K562 (cell line): ENCODE measurements at regions not wholly inside any gene's neighbourhood (a gene's known extent, or its start where the extent isn't known, plus 50 kb on each side); places are given as distances from the start of the nearest gene placed in this dataset.

Source experiments
- ATAC-seq: fragments of 200-7000 bp; cut with Tn5 transposase; 3 replicates; pipeline ENCODE4 v1.9.1; 2020; ENCODE audit warnings: moderate library complexity
- BruUV-seq: library from RNA; stranded (reverse); fragments of 400-500 nt; replicated peaks from 2 replicates; lab custom pipeline; 2021; lab: Mats Ljungman, UMichigan
- CTCF ChIA-PET: fragments of 300-600 bp; formaldehyde crosslinking; extraction: SDS; loops from one replicate; lab custom pipeline; 2021; ENCODE audit warnings: low intra/inter-chr PET ratio; lab: Yijun Ruan, JAX
- POLR2A ChIA-PET: fragments of 300-600, 350-650 bp; sonication (Branson Sonifier 250); formaldehyde crosslinking; extraction: SDS; loops from one replicate; lab custom pipeline; 2021; ENCODE audit warnings: antibody characterized with exemption, inconsistent platforms; lab: Yijun Ruan, JAX
- DNase-seq, 4 experiments: peaks; one replicate each; pipeline versions ENCODE4 v3.0.0 to v3.0.0-alpha.2; 2011 to 2018; ENCODE audit warnings: low spot score in 3 of 4, mixed read lengths in 3 of 4; ENCODE audit errors: extremely low read depth in 1 of 4
- FAIRE-seq: peaks from 2 replicates; lab custom pipeline; 2011; peaks lifted over from hg19 to GRCh38; lab: Jason Lieb, UNC
- H2AFZ ChIP-seq: 2 replicates; pipeline ENCODE4 v1.6.0; 2011; ENCODE audit warnings: low read depth, low read length, control low read depth, inconsistent platforms
- H3K27ac ChIP-seq: fragments of 200-600 bp; 3 replicates; pipeline ENCODE4 v1.8.0; 2011; ENCODE audit warnings: low read depth, mild to moderate bottlenecking, control low read depth, inconsistent platforms, low read length, moderate library complexity, mixed read lengths; ENCODE audit errors: extremely low read depth
- H3K27me3 ChIP-seq, 2 experiments: fragments of 300-600 bp in 1 of 2; 2 replicates in 1 of 2; 3 replicates in 1 of 2; pipeline versions ENCODE4 v1.6.0 to v1.8.0; 2011; ENCODE audit warnings: inconsistent platforms in 2 of 2, low read length in 2 of 2, mild to moderate bottlenecking in 1 of 2, mixed read lengths in 1 of 2, moderate library complexity in 1 of 2; ENCODE audit not compliant: control insufficient read depth in 2 of 2, insufficient read depth in 2 of 2
- H3K36me3 ChIP-seq: fragments of 300-600 bp; 3 replicates; pipeline ENCODE4 v1.8.0; 2011; ENCODE audit warnings: mild to moderate bottlenecking, low read length, inconsistent platforms; ENCODE audit not compliant: control insufficient read depth, insufficient read depth
- H3K4me1 ChIP-seq, 2 experiments: fragments of 200-600 bp in 1 of 2; replicated peaks in 1 of 2; 2 replicates in 1 of 2; 3 replicates in 1 of 2; pipeline versions ENCODE4 v1.5.1 to v1.8.0; 2011; ENCODE audit warnings: inconsistent platforms in 2 of 2, low read length in 2 of 2, mild to moderate bottlenecking in 1 of 2, mixed read lengths in 1 of 2, moderate library complexity in 1 of 2; ENCODE audit not compliant: control insufficient read depth in 2 of 2, insufficient read depth in 2 of 2
- H3K4me2 ChIP-seq: 2 replicates; pipeline ENCODE4 v1.6.1; 2011; ENCODE audit warnings: low read length, control low read depth, inconsistent platforms, mixed read lengths; ENCODE audit not compliant: insufficient read depth
- H3K4me3 ChIP-seq: fragments of 200-600 bp; sonication (generic), shearing (Covaris generic); 2 replicates; pipeline ENCODE4 v1.5.1; 2016; ENCODE audit warnings: control low read depth, inconsistent platforms
- H3K79me2 ChIP-seq: fragments of 200-600 bp; 3 replicates; pipeline ENCODE4 v1.8.0; 2011; ENCODE audit warnings: low read length, inconsistent platforms; ENCODE audit not compliant: control insufficient read depth, insufficient read depth
- H3K9ac ChIP-seq, 2 experiments: 2 replicates each; pipeline versions ENCODE4 v1.6.0 to v1.6.1; 2011; ENCODE audit warnings: low read depth in 2 of 2, low read length in 2 of 2, control low read depth in 1 of 2, inconsistent platforms in 1 of 2, mild to moderate bottlenecking in 1 of 2, mixed read lengths in 1 of 2; ENCODE audit not compliant: insufficient read depth in 1 of 2
- H3K9me1 ChIP-seq: one replicate; pipeline ENCODE4 v1.6.0; 2011; ENCODE audit warnings: inconsistent platforms, mild to moderate bottlenecking, low read length, moderate library complexity; ENCODE audit not compliant: control insufficient read depth, insufficient read depth
- H3K9me3 ChIP-seq: replicated peaks from 2 replicates; pipeline ENCODE4 v1.5.1; 2011; ENCODE audit warnings: low read depth, low read length, inconsistent platforms; ENCODE audit not compliant: control insufficient read depth, insufficient read depth
- H4K20me1 ChIP-seq: replicated peaks from 2 replicates; pipeline ENCODE4 v1.6.1; 2011; ENCODE audit warnings: low read length, inconsistent platforms, mixed read lengths; ENCODE audit not compliant: control insufficient read depth, insufficient read depth
- CUX1 ChIP-seq: fragments of 200-800 bp; sonication (Bioruptor generic); IDR thresholded peaks from 2 replicates; pipeline ENCODE4 v1.6.1; 2016; ENCODE audit warnings: missing genetic modification characterization, missing compliant biosample characterization
- IRF2 ChIP-seq: sonication (generic); formaldehyde crosslinking; IDR thresholded peaks from 2 replicates; pipeline ENCODE4 v1.8.1; 2022; ENCODE audit warnings: mild to moderate bottlenecking, missing genetic modification reagents
- TFE3 ChIP-seq: fragments of 450-650 bp; formaldehyde crosslinking; IDR thresholded peaks from 2 replicates; pipeline ENCODE4 v1.4.0; 2020; ENCODE audit warnings: mild to moderate bottlenecking, mixed read lengths
- WGBS: fragments of 100-300 bp; shearing (Covaris generic); methylation state at CpG from one replicate; pipeline ENCODE4 v1.1.6; 2016; ENCODE audit warnings: low coverage, mixed read lengths; ENCODE audit not compliant: insufficient coverage; ENCODE audit errors: missing lambda C conversion rate; 5-methylcytosine and 5-hydroxymethylcytosine counted together
- in situ Hi-C: fragments of 300-500 bp; cut with MboI; formaldehyde crosslinking; loops from 4 replicates; pipeline ENCODE4 v1.15.0; 2018; ENCODE audit warnings: inconsistent platforms, mixed read lengths
- intact Hi-C: fragments of 100-400 bp; cut with micrococcal nuclease; formaldehyde crosslinking; loops from 2 replicates; pipeline ENCODE4 v1.14.2; 2022

- peak; percentile 44 for TF ChIP-seq TFE3
- no peak for TF ChIP-seq CUX1 (CRISPR knock-in tag)
- no peak for TF ChIP-seq IRF2 (CRISPR knock-in tag)
- TF ChIP-seq, all 486 proteins: peak for 1
- Histone ChIP-seq H3K4me3 (no peak overlapping the region), H3K79me2 (no peaks in the 10 kb centered on the region), H3K27ac (no peak overlapping the region), H3K9me3 (no peaks in the 10 kb centered on the region), H3K27me3 (no peaks in the 10 kb centered on the region), H2AFZ (no peak overlapping the region), H3K4me1 (peaks cover 0 to 5% of the 10 kb centered on the region in 2 experiments; a peak in 2 of 5 replicates), H3K36me3 (no peaks in the 10 kb centered on the region), H3K9me1 (no peaks in the 10 kb centered on the region), H3K9ac (no peak overlapping the region), H3K4me2 (no peak overlapping the region), H4K20me1 (no peaks in the 10 kb centered on the region)
- BruUV-seq = no TSS peak
- FAIRE-seq = no peak
- no peak for DNase-seq
- no peak for ATAC-seq
- CTCF ChIA-PET = no interaction called here
- 49% methylated on average over 3 of the region's 3 CpGs for whole genome bisulfite sequencing
- in situ Hi-C loops (no loop called here), intact Hi-C loops (no loop called here)
- POLR2A ChIA-PET = no interaction called here
Measured at GRCh38 chr6:147095316-147095715, 108.9 kb upstream of the STXBP5 start.
